Activated T-cell treated with anti-CD3 and anti-CD28 coated beads, Interleukin-2, amount 50 U/mL, for 48 hours (primary cell): ENCODE measurements at regions not wholly inside any gene's neighbourhood (a gene's known extent, or its start where the extent isn't known, plus 50 kb on each side); places are given as distances from the start of the nearest gene placed in this dataset.

ENCODE experiments used
- DNase-seq, 2 experiments: peaks; one replicate each; pipeline ENCODE4 v3.0.0-alpha.2; 2020

DNA sequence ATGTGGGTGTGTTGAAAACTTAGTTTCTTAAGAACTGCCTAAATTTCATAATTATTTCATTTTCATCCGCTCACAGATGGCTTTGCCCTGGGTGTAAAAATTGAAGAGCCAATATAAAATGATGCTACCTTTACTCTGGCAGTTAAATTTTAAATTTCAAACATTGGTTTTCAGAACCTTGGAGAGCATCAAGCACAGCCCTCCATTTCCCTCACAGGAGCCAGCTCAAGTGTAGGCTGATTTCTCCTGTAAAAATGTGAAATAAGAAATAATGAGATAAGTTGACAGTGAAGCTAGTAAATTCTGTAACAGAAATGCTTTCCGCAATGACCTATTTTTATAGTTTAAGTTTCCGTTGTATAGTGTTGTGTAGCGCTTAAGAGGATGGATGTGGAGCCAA is 53.9 kb upstream of the AKT3 start:
- no peak for DNase-seq

DNA sequence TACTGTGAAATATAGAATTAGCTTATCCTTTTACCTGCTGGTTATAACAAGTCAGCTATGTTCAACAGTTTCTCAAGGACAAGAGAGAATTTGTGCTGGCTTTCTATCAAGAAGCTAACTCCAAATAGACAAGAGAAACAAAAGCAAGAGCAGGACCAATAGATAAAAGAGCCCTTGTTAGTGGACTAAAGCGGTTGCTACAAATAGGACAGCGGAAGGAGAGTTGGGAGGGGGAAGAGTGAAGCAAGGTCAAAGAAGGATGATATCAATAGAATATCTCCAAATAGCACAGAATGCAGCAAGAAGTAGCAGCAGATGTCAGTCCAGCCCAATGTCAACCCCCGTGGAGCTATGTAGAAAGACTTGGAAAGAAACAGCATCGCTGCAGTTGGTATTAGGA is 53.0 kb upstream of the AKT3 start:
- no peak for DNase-seq

DNA sequence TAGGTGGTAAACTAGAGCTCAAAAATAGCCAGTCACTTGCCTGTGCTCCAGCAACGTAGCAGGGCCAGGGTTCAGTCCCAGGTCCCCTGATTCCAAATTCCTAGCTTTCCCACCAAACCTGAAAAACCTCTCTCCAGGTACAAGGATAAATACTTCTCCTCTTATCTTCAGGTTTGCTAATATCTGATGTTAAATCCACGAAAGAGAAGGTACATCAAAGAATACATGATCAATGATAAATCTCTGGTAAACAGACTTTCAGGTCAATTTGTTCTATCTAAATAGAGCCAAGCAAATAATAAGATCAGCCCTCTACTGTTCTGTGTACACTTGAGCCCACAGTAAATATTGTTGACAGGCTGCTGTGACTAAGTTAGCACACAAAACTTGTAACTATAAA is 52.1 kb upstream of the AKT3 start:
- no peak for DNase-seq
